GM23338 (cell line): ENCODE measurements at regions not wholly inside any gene's neighbourhood (a gene's known extent, or its start where the extent isn't known, plus 50 kb on each side); places are given as distances from the start of the nearest gene placed in this dataset.

Experiments used
- CREB1 ChIP-seq: fragments of 250-450 bp; sonication (Bioruptor Pico); IDR thresholded peaks from 2 replicates; pipeline ENCODE4 v1.5.0; 2020; ENCODE audit warnings: low read depth, mild to moderate bottlenecking, moderate library complexity
- CTCF ChIP-seq, 2 experiments: fragments of 200-600 bp in 1 of 2; sonication (generic) in 1 of 2; conservative IDR thresholded peaks; 2 replicates each; pipeline versions ENCODE4 v1.5.1 to v1.6.1; 2016 to 2017; ENCODE audit warnings: antibody characterized with exemption in 2 of 2, low read depth in 2 of 2, mild to moderate bottlenecking in 2 of 2, moderate library complexity in 1 of 2
- ETS1 ChIP-seq: IDR thresholded peaks from 2 replicates; pipeline ENCODE4 v1.6.1; 2016; ENCODE audit warnings: antibody characterized with exemption
- EZH2 ChIP-seq: fragments of 200-600 bp; sonication (generic); IDR thresholded peaks from one replicate; pipeline ENCODE4 v1.8.0; 2017; ENCODE audit warnings: antibody characterized with exemption, mild to moderate bottlenecking, low read depth; ENCODE audit not compliant: unreplicated experiment
- EZH2phosphoT487 ChIP-seq: fragments of 200-600 bp; sonication (generic); IDR thresholded peaks from one replicate; pipeline ENCODE4 v1.8.1; 2018; ENCODE audit warnings: antibody characterized with exemption; ENCODE audit not compliant: unreplicated experiment
- JUNB ChIP-seq: IDR thresholded peaks from one replicate; pipeline ENCODE4 v1.6.1; 2016; ENCODE audit warnings: antibody characterized with exemption; ENCODE audit not compliant: unreplicated experiment
- NANOG ChIP-seq: IDR thresholded peaks from 2 replicates; pipeline ENCODE4 v1.6.1; 2016; ENCODE audit warnings: antibody characterized with exemption, borderline replicate concordance
- POLR2AphosphoS5 ChIP-seq: IDR thresholded peaks from 2 replicates; pipeline ENCODE4 v1.6.1; 2016; ENCODE audit warnings: antibody characterized with exemption, low read depth
- REST ChIP-seq: IDR thresholded peaks from one replicate; pipeline ENCODE4 v1.6.1; 2018; ENCODE audit warnings: antibody characterized with exemption; ENCODE audit not compliant: unreplicated experiment
- STAT1 ChIP-seq: IDR thresholded peaks from one replicate; pipeline ENCODE4 v1.6.1; 2016; ENCODE audit warnings: antibody characterized with exemption; ENCODE audit not compliant: unreplicated experiment
- ZNF114 ChIP-seq: fragments of 250-450 bp; sonication (Bioruptor Pico); IDR thresholded peaks from 2 replicates; pipeline ENCODE4 v1.5.0; 2020; ENCODE audit warnings: mild to moderate bottlenecking, moderate library complexity
- ZNF331 ChIP-seq: fragments of 250-450 bp; sonication (Bioruptor Pico); IDR thresholded peaks from 2 replicates; pipeline ENCODE4 v1.5.0; 2020; ENCODE audit warnings: low read depth, mild to moderate bottlenecking, moderate library complexity
- ZNF462 ChIP-seq: fragments of 250-450 bp; sonication (Bioruptor Pico); IDR thresholded peaks from 2 replicates; pipeline ENCODE4 v1.5.0; 2020; ENCODE audit warnings: mild to moderate bottlenecking, moderate library complexity

- TF ChIP-seq CTCF (conservative IDR thresholded peaks at IDR 0.05; ENCODE audit: low read depth in 2 of 2): peak; percentile 48 to 53
- no peak for TF ChIP-seq EZH2
- no peak for TF ChIP-seq POLR2AphosphoS5
- no peak for TF ChIP-seq EZH2phosphoT487
- no peak for TF ChIP-seq REST
- TF ChIP-seq ZNF331 (CRISPR knock-in tag): no peak
- TF ChIP-seq ZNF462 (CRISPR knock-in tag): no peak
- TF ChIP-seq ETS1: no peak
- TF ChIP-seq CREB1 (CRISPR knock-in tag): no peak
- TF ChIP-seq ZNF114 (CRISPR knock-in tag): no peak
- TF ChIP-seq STAT1: no peak
- no peak for TF ChIP-seq JUNB
- TF ChIP-seq NANOG: no peak
Measured at GRCh38 chr13:53743906-53744305, 715.3 kb downstream of the OLFM4 start.
